GM21529 (cell line): ENCODE measurements at regions not wholly inside any gene's neighbourhood (a gene's known extent, or its start where the extent isn't known, plus 50 kb on each side); places are given as distances from the start of the nearest gene placed in this dataset.

Experiments
- ATAC-seq: cut with Tn5 transposase; IDR thresholded peaks from one replicate; pipeline ENCODE4 v1.9.1; 2021; ENCODE audit not compliant: unreplicated experiment

DNA sequence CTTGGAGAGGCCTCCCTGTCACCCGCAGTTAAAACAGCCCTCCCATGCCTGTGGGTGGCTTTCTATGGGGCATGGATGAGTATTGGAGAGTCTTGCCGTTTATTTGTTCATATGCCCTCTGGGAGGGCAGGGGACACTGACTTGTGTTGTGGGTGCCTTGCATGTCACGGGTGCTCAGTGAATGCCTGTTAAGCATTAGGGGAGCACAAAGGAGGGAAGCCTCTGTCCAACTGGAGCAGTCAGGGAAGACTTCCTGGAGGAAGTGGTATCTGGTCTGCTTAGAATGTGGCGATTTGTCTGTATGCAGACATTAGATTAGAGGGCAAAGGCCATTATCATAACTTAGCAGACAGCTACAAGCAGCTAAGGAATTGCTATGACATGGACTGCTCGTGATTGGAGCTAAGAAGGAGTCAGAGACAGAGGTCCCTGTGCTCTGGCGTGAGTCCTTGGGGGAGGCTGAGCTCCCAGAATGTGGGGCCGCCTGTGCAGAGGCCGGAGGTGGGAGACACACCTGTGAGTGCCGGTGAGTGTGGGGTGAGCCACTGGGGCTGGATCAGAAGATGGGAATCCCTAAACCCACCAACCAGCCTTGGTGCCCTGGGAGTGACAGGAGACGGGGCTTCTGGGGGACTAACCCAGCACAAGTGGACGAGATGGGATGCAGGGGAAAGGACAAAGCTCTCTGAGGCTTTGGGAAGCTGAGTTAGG lies 286.1 kb downstream of the SEC14L1 start:
- no peak for ATAC-seq

DNA sequence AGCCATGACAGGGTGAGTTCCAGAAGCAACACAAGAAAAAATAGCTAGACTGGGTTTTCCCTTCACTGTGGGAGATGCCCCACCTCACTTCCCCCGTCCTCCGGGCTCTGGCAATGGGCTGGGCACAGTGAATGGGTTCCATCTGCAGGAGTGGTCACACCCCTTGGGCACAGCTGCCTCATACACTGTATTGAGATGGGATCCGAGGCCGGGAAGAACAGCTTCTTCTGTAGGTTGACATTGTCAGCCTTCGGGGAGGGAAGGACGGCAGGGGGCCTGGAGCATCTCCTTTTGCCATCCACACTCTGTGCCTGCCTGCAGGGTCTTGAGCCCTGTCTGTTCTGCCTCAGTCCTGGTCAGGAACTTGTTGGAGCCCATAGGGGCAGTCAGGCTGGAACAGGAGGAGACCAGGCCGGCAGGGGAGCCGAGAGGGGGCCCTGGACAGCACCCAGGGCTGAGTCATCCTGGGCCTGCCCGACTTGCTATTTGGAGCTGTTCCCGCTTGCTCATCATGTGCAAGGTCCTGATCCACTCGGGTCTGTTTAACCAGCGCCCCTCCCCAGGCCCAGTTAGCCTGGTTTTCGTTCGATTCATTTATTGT lies 286.7 kb downstream of the SEC14L1 start:
- no peak for ATAC-seq

DNA sequence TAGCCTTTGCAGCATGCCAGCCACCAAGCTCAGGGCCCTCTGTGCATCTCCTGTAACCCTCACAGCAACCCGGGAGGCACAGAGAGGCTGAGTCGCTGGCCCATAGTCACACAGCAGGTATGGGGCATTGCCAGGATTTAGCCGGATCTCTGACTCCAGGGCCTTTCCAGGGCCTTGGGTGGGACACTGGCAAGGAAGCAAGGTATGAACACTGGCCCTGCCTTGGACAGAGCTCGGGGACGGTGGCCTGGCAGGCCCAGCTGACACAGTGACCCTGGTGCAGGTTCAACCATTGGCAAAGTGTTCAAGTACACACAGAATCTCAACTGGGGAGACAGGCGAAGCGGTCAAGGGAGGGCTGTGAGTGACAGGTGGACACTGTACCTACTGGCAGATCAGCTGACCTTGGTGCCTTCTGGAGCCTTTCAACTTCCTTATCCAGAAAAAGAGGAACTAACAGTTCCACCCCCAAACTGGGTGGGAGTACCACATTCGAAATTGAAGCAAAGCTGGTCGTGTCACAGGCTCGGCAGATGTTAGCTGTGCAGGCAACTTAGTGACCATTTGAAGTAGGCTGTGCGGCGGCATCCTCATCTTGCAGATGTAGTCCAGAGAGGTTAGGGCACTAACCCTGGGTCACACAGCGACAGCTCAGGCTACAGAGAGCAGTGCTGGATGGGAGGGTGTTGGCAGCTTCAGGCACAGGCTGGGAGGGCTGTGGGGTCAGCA lies 287.4 kb downstream of the SEC14L1 start:
- no peak for ATAC-seq

DNA sequence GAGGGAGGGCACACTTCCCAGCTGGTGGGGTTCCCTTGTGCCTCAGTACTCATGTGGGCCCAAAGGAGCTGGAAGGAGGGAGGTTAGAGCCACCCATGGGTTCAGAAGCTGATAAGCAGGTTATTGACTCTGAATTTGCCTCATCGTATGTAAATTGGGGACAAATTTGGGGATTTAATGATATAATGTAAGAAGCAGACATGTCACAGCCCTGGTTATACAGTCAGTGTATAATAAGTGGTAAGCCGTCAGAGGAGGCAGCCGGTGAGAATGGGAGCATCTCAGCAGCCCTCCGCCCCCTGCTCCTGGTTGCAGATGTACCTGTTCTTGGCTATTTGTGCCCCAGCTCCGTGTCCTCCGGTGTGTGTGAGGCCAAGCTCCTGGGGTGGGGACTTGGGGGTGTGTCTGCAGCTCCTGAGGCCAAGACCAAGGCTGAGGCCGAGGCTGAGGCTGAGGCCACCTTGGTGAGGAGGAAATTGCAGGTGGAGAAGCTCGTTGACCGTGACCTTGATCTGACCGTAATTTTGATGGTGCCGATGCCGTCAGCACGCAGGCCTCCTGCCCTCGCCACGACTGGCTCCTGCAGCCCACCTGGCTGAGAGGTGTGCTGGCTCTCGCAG lies 288.1 kb downstream of the SEC14L1 start:
- no peak for ATAC-seq

DNA sequence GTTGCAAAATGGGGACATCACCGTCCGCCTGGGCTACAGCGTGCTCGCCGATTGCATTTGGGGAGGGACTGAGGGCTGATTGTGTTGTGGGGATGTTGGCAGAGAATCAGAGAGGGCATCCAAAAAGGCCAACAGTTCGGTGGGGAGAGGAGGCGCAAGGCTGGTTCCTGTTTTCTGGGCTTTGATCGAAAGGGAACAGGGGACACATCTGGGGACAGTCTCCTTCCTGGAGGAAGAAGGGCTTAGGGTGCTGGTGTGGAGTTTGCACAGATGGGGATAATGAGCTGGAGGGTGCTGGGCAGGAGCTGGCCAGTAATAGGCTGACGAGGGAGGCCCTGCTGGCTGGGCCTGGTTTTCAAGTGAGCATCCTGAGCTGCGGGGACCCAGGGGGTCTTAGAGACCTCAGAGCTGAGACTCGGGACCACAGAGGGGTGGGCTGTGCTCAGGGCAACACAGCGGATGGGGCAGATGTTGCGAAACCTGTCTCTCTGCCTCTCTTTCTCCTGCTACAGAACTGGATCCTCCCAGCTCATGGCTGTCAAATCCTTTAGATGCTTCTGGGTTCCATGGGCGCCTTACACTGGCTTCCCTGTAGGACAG lies 288.7 kb downstream of the SEC14L1 start:
- ATAC-seq, result no peak

DNA sequence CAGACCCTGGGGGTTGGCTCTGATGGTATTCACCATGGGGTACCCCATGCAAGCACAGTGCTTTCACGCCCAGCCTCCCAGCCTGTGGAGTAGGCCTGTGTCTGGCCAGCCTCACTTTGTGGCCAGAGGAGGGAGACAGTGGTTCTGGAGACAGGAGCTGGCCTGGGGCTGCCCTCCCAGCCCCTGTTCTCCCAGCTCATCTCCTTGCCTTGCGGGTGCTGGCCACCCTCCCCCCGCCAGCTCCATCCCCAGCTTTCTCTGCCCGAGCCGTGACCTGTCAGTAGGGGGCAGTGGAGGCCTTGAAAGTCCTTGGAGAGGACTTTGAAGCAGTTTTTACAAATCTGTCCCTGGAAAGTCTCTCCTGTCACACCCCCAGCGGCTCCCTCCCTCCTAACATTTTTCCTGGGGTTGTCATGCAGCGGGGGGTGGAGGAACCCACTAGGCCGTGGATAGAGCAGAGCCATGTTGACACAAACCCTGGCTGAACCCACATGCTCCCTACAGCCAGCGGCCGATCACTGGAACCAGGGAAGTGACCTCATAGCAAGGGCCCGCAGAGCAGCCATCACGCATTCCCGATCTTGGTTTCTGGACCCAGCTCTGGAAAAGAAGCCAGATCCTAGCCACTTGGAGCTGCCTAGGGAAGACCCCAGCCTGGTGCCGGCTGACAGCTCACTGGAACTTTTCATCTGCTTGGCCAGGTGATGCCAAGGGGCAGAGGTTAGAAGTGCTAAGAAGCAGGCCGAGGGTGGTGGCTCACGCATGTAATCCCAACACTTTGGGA lies 289.4 kb downstream of the SEC14L1 start:
- peak; percentile 35 for ATAC-seq

DNA sequence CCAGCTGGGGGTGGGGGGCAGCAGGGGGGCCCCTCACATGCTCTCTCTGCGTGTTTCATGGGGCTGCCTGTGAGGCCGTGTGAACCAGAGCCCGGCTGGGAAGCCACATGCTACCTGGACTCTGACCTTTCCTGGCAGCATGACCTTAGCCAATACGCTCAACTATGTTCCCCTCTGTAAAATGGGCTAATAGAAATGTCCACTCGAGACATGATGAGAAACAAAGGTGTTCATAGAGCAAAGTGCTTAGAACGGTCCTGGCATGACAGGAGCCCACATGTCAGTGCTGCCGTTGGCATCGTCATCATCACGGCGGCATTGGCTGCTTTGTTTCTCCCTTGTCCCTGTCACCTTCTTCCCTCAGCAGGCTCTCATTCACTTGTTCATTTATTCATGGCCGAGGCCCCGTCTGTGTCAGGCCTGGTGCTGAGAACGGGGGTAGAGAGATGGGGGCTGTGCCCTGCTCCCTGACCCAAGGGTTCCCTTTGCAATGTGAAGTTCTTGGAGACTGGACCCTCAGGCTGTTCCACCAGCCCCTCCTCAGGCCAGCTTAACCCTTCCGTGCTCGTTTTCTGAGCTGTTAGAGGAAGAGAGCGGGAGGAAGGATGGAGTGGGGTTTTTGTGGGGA lies 291.4 kb downstream of the SEC14L1 start:
- ATAC-seq, result no peak

DNA sequence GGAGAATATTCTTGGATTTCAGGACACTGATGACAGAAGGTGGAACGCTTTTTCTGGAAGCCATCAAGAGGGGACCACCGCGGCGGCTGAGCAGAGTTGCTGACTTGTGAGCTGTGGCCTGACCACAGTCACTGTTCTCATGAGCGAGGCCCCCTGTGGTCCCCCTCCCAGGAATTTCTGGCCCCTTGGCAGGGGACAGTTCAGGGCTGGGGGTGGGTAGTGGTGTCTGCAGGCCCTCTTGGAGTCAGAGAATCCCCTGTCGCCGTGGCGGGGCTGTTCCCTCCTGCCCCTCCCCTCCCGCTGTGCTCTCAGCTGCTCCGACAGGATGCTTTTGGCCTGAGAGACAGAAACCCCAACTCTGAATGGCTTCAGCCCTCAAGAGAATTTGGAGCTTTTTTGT lies 292.0 kb downstream of the SEC14L1 start:
- no peak for ATAC-seq

DNA sequence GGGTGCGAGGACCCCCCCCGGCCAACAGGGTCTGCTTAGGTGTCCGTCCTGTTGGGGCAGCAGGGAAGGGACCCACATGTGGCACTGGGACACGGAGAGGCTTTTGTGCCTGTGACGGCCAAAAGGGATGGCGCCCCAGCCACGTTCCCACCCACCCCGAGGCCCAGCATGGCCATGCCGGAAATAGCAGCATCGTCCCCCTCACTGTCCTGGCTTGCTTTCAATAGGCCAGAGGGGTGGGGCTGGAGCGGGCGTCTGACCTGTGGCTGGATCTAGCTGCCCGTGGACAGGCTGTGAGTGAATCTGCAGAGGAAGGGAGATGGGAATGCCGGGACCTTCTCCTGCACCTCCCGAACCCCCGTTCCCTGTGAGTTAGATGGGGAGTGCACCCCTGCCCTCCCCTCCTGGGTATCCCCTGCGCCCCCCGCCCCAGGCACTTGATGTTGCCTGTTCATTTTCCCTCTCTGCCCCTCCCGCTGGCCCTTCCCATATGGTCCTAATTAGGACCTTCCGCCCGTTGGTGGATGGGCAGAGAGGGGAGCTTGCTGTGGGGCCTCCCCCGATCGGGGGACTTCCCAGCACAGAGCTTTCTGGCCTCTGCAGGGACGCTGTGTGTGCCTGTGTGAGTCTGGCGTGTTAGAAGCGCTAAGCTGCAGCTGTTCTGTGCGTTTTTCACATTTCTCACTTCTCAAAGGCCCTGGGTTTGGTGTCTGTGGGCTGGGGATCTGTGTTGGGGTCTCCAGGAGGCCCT lies 292.8 kb downstream of the SEC14L1 start:
- peak; percentile 52 for ATAC-seq

DNA sequence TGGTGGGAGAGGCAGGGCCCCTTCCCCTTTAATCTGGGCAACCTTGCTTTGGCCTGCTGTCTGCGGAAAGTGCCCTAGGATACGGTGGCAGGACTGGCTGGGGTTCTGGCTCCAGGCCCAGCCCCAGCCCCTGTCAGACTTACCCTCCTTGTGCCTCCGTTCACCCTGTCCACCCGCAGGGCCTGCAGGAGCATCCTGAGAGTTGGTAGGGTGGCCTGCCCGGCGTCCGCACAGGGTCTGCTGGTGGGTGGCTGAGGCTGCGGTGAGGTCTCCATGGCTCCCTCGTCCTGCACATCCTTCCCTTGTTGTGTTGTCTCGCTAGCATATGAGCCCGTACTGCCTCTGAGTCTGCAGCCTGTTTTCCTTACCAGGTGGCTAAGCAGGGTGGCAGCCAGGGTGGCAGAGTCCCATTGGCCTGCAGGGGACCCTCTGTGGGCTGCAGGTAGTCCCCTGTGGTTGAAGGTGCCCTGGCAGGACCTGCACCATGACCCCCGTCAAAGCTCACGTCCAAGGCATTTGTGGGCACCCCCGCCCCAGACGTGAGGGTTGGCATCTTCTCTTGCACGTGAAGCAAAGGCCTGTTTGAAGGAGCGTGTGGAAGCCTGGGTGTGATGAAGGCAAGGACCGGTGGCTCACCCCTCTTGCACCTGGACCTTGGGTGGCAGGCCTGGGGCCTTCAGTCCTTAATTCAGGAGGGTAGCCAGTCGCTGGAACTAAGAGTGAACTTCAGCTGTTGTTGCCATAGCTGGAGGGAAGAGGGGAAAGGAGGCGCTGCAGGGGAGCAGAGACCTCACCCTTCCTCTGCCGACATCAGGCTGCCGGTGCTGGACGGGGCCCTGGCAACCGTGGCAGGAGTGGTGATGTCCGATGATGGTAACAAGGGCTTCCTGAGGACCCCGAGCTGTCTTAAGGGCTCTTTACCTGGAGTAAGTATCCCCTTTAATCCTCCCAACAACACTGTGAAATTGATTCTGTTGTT lies 293.7 kb downstream of the SEC14L1 start:
- ATAC-seq, result no peak

DNA sequence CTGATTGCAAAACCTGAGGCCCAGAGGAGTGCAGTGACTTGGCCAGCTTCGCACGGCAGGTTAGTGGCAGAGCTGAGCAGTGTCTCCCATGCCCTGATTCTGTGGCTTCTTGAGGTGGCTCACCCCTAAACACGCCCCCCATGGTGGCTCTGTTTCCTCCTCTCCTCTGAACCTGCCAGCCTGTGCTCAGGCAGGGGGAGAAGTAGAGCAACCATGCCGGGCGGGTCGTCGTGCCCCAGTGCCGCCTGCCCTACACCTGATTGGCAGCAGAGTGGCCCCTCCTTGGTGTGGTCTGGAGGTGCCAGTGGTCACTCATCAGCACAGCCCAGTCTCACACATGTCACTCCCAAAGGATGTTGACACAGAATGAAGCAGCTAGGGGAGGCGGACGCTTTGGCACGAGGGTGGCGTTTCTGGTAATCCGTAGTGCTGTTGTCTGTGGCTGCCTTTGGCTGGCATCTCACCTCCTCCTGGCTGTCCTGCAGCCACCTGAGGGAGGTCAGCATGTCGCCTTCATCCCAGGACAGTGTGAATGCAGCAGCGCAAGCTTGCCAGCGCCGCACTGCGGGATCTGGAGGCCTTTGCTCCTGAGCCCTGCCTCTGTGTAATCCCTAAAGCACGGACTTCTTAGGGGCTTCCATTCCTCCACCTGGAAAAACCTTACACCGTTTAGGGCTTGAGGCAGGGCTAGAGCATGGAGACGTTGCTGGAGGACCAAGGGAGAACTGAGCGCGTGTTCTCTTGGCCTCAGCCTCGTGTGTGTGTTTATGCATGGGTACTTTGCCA lies 294.7 kb downstream of the SEC14L1 start:
- no peak for ATAC-seq

DNA sequence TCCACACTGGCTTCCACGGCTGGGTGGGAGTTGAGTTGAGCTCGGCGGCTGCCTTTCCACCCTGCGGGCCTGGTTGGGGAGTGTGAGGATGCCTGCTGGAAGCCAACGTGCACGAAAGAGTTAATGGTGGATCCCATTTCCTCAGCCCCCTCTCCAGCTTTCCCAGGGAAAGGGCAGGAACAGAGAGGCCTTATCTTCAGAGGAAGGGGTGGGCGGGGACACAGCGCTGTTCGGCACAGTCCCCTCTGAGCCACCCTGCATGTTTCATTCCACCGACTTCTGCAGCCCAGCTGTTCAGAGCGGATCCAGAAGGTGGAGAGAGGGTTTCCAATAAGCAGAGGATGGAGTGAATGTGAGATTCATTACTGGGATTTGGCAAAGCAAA lies 295.3 kb downstream of the SEC14L1 start:
- ATAC-seq, result no peak

DNA sequence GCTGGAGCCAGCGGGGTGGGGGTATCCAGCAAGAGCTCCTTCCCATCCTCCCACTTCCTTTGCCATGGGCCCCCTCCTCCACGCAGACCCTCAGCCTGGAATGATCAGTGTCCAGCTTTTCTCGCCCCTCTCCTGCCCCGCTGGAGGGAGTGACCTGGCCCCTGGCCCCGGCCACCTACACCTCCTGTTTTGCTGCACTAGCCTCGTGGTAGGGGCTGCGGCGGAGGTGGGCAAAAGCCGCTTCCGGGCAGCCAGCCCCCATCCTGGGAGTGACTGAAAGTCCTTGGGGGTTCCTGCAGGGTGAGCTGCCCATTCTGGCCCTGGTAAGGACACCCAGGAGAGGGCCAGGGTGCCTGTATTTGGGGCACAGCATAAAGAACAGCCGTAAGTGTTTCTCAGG lies 295.7 kb downstream of the SEC14L1 start:
- ATAC-seq, result no peak

DNA sequence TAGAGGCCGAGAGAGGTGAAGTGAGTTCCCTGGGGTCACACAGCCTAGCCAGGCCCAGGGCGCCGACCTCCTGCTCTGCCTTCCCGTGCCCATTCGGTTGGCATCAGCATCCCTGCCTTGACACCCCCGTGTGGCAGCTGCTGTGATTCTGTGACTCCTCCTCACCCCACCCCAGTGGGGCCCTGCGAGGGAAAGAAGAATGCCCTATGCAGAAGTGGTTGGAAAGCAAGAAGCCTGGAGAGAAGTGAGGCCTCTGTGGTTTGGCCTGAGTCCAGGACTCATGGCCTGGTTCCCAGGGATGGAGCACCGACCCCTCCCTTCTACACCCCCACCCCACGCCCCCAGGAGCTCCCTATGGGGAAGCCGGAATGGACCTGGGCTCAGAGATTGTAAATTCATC lies 296.2 kb downstream of the SEC14L1 start:
- no peak for ATAC-seq

DNA sequence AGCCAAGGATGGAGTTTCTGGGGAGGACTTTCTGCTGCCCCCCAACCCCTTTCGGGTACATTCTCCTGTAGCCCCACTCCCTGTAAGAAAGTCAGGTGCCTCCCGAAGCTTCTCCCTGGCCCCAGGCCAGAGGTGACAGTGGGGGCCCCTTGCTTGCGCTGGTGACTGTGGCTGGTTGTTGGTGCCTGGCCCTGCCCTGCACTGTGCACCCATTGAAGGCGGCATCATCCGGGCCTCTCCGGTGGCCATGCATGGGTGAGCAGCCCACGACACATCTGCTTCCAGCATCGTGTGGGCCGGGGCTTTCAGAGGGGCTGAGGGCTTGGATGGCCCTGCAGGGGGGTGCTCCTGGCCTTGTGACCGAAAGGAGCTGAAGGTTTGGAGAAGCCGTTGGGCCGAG lies 297.0 kb downstream of the SEC14L1 start:
- no peak for ATAC-seq

DNA sequence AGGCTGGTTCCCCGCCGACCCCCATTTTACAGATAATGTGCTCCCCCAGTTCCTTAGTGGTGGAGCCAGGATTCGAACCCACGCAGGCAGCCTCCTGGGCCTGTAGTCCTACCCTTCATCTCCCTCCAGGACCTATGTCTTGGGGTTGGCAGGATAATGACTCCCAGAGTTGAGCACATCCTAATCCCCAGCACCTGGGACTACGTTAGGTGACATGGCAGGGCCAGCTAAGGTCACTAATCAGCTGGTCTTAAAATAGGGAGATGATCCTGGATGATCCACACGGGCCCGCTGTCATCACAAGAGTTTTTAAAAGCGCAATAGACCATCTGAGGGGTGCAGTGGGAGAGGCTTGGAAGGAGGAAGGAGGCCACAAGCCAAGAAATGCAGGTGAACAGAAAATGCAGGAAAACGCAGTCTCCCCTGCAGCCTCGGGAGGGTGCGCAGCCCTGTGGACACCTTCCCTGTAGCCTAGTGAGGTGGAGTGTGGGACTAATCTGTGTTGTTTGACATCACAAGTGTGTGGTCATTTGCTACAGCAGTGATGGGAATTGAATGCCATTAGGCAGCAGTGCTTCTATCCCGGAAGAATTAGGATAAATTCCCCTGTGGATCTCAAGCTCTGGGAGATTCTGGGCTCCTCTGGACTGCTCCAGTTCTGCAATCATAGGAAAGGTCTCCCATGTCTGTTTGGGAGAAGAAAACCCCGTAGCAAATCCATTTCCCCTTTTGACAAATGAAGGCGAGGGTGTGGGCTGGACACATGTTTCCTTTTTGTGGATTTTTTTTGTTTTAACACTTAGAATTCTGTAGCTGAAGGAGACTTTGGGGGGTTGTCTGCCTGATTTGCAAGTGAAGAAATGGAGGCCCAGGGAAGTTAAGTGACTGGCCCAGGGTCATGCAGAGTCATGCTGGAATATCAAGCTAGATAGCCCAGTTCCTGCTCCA lies 297.7 kb downstream of the SEC14L1 start:
- no peak for ATAC-seq
